GM21619 (cell line): ENCODE measurements at regions not wholly inside any gene's neighbourhood (a gene's known extent, or its start where the extent isn't known, plus 50 kb on each side); places are given as distances from the start of the nearest gene placed in this dataset.
"Not testable (repeated sequence)": the region's sequence is repeated elsewhere in the genome, so short reads cannot be mapped to it uniquely, and the experiment has no call there.

Source experiments
- ATAC-seq: cut with Tn5 transposase; IDR thresholded peaks from one replicate; pipeline ENCODE4 v1.9.1; 2021; ENCODE audit not compliant: unreplicated experiment

DNA sequence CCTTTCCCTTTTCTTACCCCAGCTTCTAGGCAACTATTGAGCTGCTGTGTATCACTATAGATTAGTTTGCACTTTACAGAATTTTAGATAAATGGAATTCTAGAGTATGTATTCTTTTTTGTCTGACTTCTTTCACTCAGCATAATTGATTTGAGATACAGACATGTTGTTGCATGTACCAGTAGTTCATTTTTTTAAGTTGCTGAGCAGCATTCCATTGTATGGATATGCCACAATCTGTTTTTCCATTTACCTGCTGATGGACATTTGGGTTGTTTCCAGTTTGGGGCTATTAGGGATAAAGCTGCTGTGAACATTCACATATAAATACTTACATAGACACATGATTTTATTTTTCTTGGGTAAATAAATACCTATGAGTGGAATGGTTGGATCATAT, 135.7 kb downstream of the IGF1 start:
- ATAC-seq = no peak

GRCh38 chr12:102343361-102344121, 136.8 kb downstream of the IGF1 start:
- ATAC-seq = no peak

DNA sequence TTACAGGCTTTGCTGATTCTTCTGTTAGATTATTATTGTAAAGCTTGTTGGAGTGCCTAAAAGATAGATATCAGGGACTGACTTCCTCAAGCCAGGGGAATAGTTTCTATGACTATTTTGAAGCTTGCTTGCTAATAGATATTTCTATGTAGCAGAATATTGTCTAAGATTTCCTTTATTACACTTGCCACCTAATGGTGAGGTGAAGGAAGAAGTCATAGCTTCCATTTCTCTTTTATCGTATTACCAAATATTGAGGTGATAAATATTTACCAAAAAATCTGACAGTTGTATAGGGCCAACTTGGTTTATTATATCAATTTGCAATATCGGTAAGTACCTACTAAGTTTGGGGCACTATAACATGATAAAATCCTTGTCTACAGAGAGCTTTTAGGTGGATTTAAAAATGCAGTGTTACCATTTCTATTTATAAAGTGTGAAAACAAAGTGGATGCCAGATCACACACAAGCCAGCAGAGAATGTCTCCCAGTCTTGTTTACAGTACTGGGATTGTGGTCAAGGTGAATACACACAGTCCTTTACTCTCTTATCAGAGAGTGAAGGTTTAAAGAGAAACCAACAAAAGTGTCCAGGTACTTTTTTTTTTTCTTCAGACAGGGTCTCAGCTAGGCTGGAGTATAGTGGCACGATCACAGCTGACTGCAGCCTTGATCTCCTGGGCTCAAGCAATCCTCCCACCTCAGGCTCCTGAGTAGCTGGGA, 137.9 kb downstream of the IGF1 start:
- ATAC-seq = no peak

- ATAC-seq = no peak
Observed at GRCh38 chr12:102334765-102335164, 137.1 kb upstream of the PMCH start.

DNA sequence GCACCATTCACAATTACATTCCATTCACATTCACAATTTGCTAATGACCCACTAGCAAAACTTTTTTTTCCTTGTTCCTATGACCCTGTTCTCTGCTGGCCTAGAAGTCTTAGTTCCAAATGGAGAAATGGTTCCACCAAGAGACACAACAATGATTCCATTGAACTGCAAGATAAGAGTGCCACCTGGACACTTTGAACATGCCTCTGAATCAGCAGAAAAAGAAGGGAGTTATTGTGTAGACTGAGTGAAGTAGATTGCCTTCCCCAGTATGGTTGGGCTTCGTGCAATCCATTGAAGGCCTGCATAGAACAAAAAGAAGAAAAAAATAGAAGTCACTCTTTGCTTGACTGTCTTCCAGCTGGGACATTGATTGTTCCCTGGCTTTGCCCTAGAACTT, 133.8 kb upstream of the PMCH start:
- no peak for ATAC-seq

- no peak for ATAC-seq
Observed at GRCh38 chr12:102329883-102330282, 132.2 kb upstream of the PMCH start.

- no peak for ATAC-seq
Observed at GRCh38 chr12:102326982-102327381, 129.3 kb upstream of the PMCH start.

GRCh38 chr12:102325108-102325507, 127.5 kb upstream of the PMCH start:
- ATAC-seq = not testable (repeated sequence)

DNA sequence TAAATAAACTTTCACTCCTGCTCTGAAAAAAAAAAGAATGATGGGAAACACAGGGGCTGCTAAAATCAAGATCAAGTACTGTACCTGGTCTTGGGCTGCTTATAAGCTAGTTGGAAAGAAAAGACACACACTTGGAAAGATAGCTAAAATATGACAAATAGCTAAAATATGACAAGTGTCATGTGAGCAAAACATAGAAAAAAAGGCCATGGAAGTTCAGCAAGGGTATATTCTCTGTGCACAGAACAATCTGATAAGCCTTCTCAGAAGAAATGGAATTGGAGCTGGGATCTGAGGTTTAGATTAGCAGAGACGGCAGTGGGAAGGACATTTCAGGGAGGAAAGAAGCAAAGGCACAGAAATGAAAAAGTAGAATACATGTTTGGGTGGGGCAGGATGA, 126.2 kb upstream of the PMCH start:
- no peak for ATAC-seq

DNA sequence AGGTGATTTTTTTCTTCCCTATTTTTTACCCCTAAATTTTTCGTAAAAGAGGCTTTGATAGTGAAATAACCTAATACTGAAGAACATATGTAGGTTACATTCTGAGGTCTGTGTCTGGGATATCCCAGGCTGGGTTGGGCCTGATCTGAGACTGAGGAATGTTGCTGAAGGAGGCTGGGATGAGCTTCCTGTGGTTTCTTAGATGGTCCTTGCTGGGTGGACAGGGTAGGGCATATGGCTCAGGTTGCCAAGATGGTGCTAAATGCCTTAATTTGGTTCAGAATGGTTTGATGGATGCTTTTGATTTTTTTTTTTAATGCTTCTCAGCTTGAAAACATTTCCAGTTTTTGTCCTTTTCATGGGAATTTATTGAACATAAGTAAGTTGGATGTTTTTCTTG, 124.6 kb upstream of the PMCH start:
- ATAC-seq = no peak

GRCh38 chr12:102321305-102322082, 123.9 kb upstream of the PMCH start:
- no peak for ATAC-seq

GRCh38 chr12:102317155-102317554, 119.5 kb upstream of the PMCH start:
- ATAC-seq = no peak

DNA sequence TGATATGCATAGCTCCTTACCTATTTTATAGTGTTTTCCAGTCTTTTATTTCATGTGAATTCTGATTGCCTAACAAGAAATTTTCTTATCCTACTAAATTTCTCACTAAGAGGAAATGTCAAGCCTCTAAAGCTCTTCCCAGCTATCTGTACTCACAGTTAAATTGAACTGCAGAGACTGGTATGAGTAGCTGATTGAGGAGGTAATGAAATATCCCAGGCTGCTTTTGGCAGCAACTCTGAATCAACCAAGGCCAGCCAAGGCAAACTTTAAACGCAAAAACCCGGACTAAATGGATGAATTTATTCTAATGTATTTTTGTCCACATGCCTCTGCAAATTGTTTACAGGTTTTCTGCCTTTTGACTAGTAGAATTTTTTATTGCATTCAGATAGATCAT, 119.1 kb upstream of the PMCH start:
- no peak for ATAC-seq

DNA sequence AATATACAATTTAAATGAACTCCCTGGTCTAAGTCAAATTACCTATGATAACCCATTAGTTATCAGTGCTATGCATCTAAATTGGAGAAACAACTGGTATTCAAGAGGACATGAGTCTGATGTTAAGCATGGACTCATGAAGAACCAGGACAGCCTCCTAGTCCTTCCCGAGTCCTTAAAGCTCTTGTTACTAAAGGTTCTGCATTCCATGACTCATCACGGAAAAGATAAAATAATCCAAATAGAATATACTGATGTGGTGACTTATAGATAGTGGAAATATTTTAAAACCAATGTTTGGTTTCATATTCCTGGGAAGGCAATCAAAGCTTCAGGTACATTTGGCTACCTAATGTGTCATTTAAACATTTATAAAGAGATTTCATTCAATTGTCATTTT, 117.2 kb upstream of the PMCH start:
- no peak for ATAC-seq

DNA sequence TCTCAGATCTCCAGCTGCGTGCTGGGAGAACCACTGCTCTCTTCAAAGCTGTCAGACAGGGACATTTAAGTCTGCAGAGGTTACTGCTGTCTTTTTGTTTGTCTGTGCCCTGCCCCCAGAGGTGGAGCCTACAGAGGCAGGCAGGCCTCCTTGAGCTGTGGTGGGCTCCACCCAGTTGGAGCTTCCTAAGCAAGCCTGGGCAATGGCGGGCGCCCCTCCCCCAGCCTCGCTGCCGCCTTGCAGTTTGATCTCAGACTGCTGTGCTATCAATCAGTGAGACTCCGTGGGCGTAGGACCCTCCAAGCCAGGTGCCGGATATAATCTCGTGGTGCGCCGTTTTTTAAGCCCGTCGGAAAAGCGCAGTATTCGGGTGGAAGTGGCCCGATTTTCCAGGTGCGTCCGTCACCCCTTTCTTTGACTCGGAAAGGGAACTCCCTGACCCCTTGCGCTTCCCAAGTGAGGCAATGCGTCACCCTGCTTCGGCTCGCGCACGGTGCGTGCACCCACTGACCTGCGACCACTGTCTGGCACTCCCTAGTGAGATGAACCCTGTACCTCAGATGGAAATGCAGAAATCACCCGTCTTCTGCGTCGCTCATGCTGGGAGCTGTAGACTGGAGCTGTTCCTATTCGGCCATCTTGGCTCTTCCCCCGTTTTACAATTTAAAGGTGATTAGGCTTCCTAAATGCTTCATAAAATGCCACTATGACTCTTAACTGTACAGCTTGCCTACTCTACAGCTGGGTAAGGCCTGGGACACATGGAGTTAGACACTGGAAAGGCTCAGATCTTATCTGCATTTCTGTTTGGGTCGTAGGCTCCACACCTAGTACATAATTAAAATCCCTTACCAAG, 115.7 kb upstream of the PMCH start:
- ATAC-seq = not testable (repeated sequence)

DNA sequence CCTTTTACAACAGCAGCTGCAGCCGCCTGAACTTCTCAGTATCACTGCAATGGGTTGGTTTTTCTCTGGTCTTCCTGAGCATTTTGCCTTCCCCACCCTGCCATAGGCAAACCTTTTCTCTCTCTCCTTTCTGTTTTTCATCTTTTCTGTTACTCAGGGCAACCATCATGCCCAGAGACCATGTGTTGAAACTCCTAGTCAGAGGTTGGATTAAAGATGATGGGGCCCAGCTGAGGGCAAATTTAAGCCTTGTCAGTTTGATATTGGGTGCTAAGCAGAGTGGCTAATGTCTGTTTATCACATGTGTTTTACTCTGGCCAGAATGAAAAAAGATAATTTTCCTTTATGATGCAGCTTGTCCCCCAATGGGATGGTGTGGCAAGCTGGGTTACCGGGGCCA, 107.9 kb upstream of the PMCH start:
- ATAC-seq = no peak

- not testable (repeated sequence) for ATAC-seq
Observed at GRCh38 chr12:102304667-102305066, 107.0 kb upstream of the PMCH start.

- no peak for ATAC-seq
Observed at GRCh38 chr12:102302553-102302952, 104.9 kb upstream of the PMCH start.

- ATAC-seq = no peak
Observed at GRCh38 chr12:102301547-102301946, 103.9 kb upstream of the PMCH start.

DNA sequence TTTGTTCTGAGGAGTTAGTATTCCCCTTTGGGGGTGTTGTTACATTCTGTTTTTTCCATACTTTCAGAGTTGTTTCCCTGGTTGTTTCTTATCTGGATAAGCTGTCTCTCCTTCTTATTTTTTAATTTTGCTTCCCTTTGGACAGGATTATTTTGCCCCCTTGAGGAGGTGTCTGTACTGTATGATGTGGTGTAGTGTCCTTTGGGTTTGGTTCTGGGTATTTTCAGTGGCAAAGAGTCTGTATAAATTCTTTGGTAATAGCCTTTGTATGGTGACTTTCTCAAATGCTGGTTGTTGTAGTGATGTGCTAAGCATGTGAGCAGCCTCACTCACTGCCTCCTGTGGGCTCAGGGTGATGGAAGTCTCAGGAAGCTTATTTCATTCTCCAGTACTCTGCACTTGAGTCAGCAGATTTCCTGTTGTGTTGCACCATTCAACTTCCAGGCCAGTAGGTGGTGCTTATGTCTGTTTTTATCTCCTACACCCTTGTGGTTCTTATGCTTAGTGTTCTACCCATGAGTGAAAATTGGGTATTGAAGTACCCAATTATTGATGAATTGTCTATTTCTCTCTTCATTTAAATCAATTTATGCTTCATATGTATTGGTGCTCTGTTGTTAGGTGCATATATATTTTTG, 103.3 kb upstream of the PMCH start:
- peak; percentile 94 for ATAC-seq
